HEK293T (cell line): ENCODE measurements at regions not wholly inside any gene's neighbourhood (a gene's known extent, or its start where the extent isn't known, plus 50 kb on each side); places are given as distances from the start of the nearest gene placed in this dataset.

ENCODE experiments used
- BHLHE40 ChIP-seq: fragments of 450-650 bp; IDR thresholded peaks from 2 replicates; pipeline ENCODE4 v1.6.1; 2016; ENCODE audit warnings: mild to moderate bottlenecking, moderate library complexity, borderline replicate concordance
- CTBP1 ChIP-seq: fragments of 450-650 bp; IDR thresholded peaks from 2 replicates; pipeline ENCODE4 v1.6.1; 2016; ENCODE audit warnings: borderline replicate concordance
- ELF4 ChIP-seq: fragments of 450-650 bp; IDR thresholded peaks from 2 replicates; pipeline ENCODE4 v1.6.1; 2017; ENCODE audit warnings: antibody characterized with exemption
- FOXA1 ChIP-seq: fragments of 450-650 bp; IDR thresholded peaks from 2 replicates; pipeline ENCODE4 v1.6.1; 2016; ENCODE audit warnings: mild to moderate bottlenecking
- FOXK2 ChIP-seq: fragments of 450-650 bp; IDR thresholded peaks from 2 replicates; pipeline ENCODE4 v1.6.1; 2016; ENCODE audit warnings: mild to moderate bottlenecking
- FOXM1 ChIP-seq: fragments of 450-650 bp; IDR thresholded peaks from 2 replicates; pipeline ENCODE4 v1.6.1; 2017; ENCODE audit warnings: mild to moderate bottlenecking, borderline replicate concordance
- L3MBTL2 ChIP-seq: fragments of 450-650 bp; conservative IDR thresholded peaks from 2 replicates; pipeline ENCODE4 v1.6.1; 2016; ENCODE audit warnings: mild to moderate bottlenecking
- LEF1 ChIP-seq: fragments of 450-650 bp; IDR thresholded peaks from 2 replicates; pipeline ENCODE4 v1.6.1; 2017; ENCODE audit warnings: mild to moderate bottlenecking, borderline replicate concordance
- NFRKB ChIP-seq: fragments of 450-650 bp; IDR thresholded peaks from 2 replicates; pipeline ENCODE4 v1.6.1; 2016; ENCODE audit warnings: mild to moderate bottlenecking, moderate library complexity
- SP1 ChIP-seq: fragments of 450-650 bp; IDR thresholded peaks from 2 replicates; pipeline ENCODE4 v1.6.1; 2017
- SUZ12 ChIP-seq: fragments of 450-650 bp; IDR thresholded peaks from 2 replicates; pipeline ENCODE4 v1.6.1; 2016; ENCODE audit warnings: mild to moderate bottlenecking
- TARDBP ChIP-seq: fragments of 450-650 bp; IDR thresholded peaks from 2 replicates; pipeline ENCODE4 v1.6.1; 2016
- ZNF384 ChIP-seq: fragments of 450-650 bp; IDR thresholded peaks from 2 replicates; pipeline ENCODE4 v1.6.1; 2016

DNA sequence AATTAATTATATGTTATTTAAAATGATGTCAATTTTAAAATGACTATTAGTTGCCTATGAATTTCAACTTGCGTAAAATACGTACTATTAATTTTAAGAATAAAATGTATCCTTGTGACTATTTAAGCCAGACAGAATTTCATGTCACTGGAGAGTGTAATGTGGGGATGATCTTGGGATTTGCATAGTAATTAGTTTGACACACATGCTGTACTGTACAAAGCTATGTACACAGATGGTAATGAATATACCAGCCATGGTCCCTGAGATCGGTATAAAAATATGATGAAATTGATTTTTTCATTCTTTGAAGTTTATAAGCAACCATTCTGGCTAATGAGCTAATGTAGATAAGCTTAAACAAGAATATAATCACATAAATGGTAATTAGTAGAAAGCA, 134.4 kb upstream of the ROBO1 start:
- TF ChIP-seq SP1 (no peak), BHLHE40 (no peak), TARDBP (no peak), CTBP1 (no peak), ELF4 (no peak), FOXK2 (no peak), SUZ12 (no peak), FOXM1 (no peak), L3MBTL2 (no peak), FOXA1 (no peak), ZNF384 (no peak), NFRKB (no peak), LEF1 (no peak)
